Activated CD4-positive, CD25-positive, alpha-beta regulatory T cell treated with anti-CD3 and anti-CD28 coated beads, Interleukin-2, amount 50 U/mL, for 24 hours (primary cell): ENCODE measurements at regions not wholly inside any gene's neighbourhood (a gene's known extent, or its start where the extent isn't known, plus 50 kb on each side); places are given as distances from the start of the nearest gene placed in this dataset.

Experiments used
- ATAC-seq, 2 donors: fragments of 150-1000 bp; cut with Tn5 transposase; one replicate each; pipeline ENCODE4 v1.10.0; 2021; ENCODE audit warnings: mild to moderate bottlenecking in 1 of 2, moderate library complexity in 1 of 2

GRCh38 chr2:236692937-236693336 lies 123.3 kb downstream of the ACKR3 start:
- no peak for ATAC-seq

DNA sequence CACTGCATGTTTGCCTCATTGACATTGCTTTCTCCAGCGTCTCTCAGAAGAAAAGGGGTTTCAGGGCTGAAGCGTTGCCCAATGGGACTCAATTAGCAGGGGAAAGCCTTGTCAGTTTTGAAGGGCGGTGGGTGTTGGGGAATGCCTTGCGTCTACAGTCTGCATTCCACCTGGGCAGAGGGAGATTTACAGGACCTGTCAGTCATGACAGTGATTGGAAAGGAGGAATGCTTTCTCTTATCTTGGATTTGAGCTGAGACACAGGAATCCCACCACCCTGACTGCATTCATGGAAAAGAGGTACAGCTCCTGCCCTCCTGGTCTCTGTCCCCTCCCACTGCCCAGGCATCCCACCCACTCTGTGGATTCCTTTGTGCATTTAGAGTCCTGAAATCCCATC lies 123.9 kb downstream of the ACKR3 start:
- ATAC-seq = no peak

DNA sequence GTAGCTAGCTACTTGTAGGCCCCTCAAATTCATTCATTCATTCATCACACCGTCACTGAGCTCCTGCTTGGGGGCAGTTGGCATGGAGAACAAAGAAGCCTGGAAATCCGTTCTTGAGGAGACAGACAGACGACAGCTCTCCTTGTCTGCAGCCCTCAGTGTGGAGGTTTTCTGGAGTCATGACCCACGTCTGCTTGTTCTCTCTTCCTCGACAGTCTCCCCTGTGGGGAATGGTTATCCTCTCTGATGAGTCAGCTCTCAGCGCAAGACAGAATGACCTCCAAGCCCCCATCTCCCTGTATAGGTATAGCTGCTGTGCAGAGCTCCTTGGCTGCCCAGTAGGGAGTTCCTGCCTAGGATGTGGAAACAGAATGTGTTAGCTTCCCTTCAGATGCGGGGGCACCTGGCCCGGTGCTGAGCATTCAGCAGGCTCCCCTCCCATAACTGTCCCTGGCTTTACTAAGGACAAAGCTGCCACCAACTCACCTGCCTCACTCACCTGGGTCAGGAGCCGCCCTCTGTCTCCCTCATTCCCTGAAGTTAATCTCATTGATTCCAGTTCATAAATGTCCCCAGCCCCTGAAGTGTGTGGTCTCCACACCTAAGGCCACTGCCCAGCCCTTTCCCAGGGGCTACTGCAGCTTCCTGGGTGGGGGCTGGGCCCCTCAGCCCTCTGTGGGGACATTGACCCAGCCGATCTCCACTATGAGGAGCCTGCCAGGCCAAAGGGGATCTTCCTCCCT lies 124.7 kb downstream of the ACKR3 start:
- ATAC-seq = no peak

GRCh38 chr2:236696834-236697233 lies 127.2 kb downstream of the ACKR3 start:
- ATAC-seq = no peak

GRCh38 chr2:236698016-236698627 lies 128.5 kb downstream of the ACKR3 start:
- ATAC-seq = no peak

DNA sequence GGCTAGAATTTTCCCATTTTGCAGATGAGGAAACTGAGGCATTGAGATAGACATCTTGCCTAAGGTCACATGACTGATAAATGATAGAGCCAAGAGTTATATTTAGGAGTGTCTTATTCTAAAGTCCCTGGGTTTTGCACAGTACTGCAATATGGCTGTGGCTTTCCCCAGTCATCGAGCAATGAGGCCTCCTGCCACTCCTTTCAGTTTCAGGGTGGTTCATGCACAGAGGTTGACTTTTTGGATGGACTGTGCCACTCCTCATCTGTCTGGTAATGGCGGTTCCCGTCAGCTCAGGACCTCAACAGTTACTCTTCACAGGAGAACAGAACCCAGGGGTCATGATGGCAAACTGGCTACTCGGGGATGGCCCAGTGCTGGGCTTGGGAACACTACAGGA lies 131.1 kb downstream of the ACKR3 start:
- no peak for ATAC-seq

GRCh38 chr2:236702657-236703372 lies 133.2 kb downstream of the ACKR3 start:
- ATAC-seq = no peak

DNA sequence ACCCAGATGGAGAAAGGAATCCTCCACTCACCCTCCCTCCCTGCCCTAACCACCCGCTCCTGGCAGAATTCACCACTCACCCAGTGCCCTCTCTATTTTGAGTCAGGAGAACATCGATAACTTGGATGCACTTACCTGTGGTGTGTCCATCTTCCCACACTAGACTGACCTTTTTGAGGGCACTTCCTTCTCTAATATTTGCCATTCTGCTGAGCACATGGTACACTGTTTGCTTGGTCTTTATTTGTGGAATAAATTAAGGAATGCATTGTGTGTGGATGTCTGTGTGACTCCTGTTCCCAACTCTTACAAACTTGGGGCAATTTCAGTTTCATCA lies 133.7 kb downstream of the ACKR3 start:
- ATAC-seq = no peak

DNA sequence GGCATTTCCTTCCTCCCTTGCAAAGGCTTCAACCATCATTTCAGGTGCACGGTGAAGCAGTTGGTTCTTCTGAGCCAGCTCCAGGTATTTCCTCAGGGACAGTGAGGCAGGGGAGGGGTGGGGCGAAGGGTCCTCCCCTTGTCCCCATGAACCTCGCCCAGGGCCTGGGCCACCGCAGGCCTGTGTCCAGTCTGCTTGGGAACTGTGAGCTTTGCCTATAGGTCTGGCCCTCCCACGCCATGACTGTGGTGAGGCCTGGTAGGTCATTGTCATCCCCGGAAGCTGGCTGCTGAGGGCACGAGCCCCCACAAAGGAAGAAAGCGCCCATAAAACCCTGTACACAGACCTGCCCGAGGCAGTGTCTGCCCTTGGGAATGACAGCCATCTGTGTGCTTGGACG lies 134.3 kb downstream of the ACKR3 start:
- no peak for ATAC-seq

DNA sequence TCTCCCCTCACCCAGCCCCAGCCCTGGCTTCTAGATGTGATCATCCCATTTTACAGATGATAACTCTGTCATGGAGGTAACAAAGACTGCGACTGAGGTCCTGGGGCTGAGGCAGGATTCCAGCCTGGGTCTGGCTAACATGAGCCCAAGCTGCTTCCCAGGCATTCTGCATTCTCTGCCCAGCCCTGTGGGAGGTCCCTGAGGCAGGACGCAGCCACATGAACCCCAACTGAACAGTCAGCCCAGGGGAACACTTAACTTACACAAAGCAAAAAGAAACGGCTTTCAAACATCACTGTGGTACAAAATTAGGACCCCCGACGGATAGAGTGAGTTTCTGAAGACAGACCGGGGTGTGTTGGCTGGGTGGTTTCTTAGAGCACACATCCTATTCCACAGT lies 135.3 kb downstream of the ACKR3 start:
- ATAC-seq = no peak

DNA sequence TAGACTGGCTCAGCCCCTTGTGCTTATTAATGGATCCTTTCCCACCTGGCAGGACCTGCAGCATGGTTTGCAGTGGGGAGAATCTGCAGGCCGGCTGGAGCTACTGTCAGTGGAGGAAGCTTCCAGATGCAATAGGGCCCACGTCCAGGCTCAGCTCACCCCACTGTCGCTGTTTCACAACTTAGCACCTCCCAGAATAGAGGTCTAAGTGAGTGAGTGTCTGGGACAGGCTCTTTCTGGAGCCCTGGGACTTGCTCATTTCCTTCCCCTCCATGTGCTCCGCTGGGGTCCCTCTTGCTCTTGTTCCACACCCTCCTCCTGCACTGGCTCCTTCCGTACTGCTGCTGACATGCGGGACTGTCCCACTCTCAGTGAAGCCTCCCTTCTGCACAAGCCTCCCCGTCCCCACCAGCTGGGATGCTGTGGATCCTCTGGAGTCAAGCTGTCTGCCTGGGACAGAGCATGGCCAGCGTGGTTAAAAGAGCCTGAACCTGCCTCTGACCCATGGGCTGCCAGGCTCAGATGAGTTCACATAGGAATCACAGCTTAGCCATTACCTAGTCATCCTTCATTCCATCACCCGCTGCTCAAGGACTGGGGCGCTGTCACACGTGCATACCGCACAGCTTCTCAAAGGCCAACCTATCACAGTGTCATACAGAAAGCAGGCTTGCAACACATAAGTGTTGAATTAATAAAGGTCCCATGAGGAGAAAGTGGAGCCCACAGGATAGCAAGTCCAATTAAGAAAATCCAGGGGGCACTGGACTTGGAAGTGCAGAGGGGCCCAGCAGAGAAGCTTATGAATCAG lies 135.9 kb downstream of the ACKR3 start:
- no peak for ATAC-seq

- ATAC-seq = no peak
These were observed 136.7 kb downstream of the ACKR3 start for GRCh38 chr2:236706288-236706687.

GRCh38 chr2:236706803-236707202 lies 137.2 kb downstream of the ACKR3 start:
- ATAC-seq = no peak

DNA sequence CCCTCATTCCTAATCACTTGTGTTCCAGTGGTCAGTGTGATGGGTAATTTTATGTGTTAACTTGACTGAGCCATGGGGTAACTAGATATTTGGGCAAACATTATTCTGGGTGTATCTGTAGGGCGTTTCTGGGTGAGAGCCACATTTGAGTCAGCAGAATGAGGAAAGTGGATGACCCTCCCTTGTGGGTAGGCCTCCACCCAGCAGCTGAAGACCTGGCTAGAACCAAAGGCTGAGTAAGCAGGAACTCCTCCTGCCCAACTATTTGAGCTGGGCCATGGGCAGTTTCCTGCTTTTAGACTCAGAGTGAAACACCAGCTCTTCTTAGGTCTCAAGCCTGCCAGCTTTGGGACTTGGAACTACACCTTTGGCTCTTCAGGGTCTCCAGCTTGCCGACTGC lies 141.8 kb downstream of the ACKR3 start:
- no peak for ATAC-seq

DNA sequence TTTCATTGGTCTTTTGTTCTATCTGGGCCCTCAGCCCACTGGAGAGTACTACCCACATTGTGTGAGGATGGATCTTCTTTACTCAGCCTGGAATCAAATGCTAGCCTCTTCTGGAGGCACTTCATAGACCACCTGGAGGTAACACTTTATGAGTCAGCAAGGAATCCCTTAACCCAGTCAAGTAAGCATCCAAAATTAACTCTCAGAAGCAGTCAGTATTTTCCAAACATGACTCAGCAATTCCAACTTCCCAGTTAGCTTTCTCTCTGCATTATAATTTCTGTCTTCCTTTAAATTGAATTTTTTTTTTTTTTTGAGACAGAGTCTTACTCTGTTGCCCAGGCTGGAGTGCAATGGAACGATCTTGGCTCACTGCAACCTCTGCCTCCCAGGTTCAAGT lies 142.7 kb downstream of the ACKR3 start:
- no peak for ATAC-seq

GRCh38 chr2:236712961-236713673 lies 143.5 kb downstream of the ACKR3 start:
- ATAC-seq = no peak

GRCh38 chr2:236714080-236714479 lies 144.5 kb downstream of the ACKR3 start:
- ATAC-seq = no peak

DNA sequence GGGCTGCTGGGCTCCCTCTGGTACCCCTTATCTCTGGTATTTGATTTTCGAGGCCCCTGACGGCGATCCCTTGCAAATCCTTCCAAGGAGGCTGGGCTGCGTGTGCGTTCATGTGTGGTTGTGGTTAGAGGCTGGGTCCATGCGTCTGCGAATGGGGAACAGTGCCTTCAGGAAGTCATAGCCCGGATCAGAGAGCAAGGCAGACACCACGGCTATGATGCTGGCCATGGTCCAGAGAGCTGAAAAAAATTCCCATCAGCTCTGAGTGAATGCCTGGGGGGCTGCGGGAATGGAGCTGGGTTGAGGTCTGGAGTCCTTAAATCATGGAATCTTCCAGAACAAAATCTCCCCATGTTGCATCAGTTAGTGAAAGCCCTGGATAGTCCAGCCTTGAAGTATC lies 145.5 kb downstream of the ACKR3 start:
- no peak for ATAC-seq

GRCh38 chr2:236715491-236715961 lies 145.9 kb downstream of the ACKR3 start:
- ATAC-seq = no peak

- no peak for ATAC-seq
These were observed 147.5 kb downstream of the ACKR3 start for GRCh38 chr2:236717120-236717519.

DNA sequence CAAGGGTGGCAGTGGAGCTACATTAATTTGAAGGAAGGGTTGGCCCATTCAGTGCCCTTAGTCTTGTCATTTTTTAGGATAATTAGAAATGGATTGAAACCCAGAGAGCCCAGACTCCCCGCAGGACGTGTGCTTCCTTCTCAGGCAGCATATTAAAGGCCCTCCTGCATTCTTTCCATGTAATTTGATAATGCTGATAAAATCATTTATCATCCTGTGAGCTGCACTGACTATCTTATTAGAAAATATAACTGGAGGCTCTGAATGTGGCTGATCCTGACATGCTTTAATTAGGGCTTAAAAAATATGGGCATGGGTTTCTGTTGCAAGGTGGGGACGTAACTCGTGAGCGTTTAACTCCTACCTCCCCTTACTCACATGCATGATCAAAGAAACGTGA lies 148.1 kb downstream of the ACKR3 start:
- ATAC-seq = no peak

DNA sequence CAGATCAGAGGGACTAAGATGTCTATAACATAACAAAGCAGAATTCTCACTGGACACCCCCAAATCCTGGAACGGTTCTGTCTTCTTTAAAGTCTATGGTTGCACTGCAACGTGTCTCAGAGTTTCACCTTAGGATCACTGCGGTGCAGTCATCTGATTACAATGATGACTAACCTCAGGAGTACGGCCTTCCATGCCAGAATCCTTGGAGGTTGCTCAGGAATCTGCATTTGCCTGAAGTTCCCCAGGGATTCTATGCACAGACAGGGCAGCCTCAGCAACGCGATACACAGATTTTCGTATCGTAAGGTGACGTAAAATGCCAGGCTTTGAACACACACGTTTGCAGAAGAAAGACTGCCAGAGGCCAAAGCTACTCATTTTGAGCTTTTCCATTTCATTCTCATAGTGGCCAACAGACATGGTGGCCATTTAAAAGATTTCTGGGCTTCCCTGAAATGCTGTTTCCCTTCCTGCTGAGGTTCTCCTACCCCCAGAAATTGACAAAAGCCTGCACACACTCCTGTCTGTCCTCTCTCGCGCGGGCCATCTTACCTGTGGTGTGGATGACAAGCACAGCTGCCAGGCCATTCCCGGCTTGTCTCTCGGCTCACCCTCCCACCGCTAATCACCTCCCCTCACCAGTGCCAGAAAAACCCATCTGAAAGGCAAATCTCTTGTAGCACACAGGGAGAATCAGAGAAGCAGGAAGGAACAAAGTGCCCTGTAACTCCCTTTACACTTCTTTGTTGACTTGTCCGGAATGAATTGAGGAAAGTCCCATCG lies 148.8 kb downstream of the ACKR3 start:
- ATAC-seq = no peak
